ENCODE measurements at regions not wholly inside any gene's neighbourhood (a gene's known extent, or its start where the extent isn't known, plus 50 kb on each side); places are given as distances from the start of the nearest gene placed in this dataset.

- no peak overlapping the region for H3K4me3 ChIP-seq
- peak overlapping the region; percentile 2; the same call in 1 of the 2 replicates for H3K27ac ChIP-seq
- peak; percentile 16 to 68 for DNase-seq
- H3K27me3 ChIP-seq = no peaks in the 10 kb centered on the region
- no peaks in the 10 kb centered on the region for H3K36me3 ChIP-seq
- H3K4me1 ChIP-seq = peaks cover 13% of the 10 kb centered on the region
- no peaks in the 10 kb centered on the region; the same call in 1 of the 2 replicates for H3K9me3 ChIP-seq (replicated peaks)
Observed at GRCh38 chr11:28472904-28473303, 364.7 kb downstream of the METTL15 start.

GRCh38 chr11:28471537-28471936 lies 363.3 kb downstream of the METTL15 start:
- H3K27me3 ChIP-seq = no peaks in the 10 kb centered on the region
- H3K36me3 ChIP-seq = no peaks in the 10 kb centered on the region
- H3K9me3 ChIP-seq (replicated peaks) = no peaks in the 10 kb centered on the region
- no peak for DNase-seq
- H3K4me3 ChIP-seq = no peak overlapping the region
- peaks cover 13% of the 10 kb centered on the region for H3K4me1 ChIP-seq
- H3K27ac ChIP-seq = no peak overlapping the region

- no peak overlapping the region for H3K4me3 ChIP-seq
- H3K27me3 ChIP-seq = no peaks in the 10 kb centered on the region
- no peak overlapping the region for H3K27ac ChIP-seq
- H3K36me3 ChIP-seq = no peaks in the 10 kb centered on the region
- no peaks in the 10 kb centered on the region for H3K9me3 ChIP-seq (replicated peaks)
- DNase-seq = no peak
- peaks cover 13% of the 10 kb centered on the region for H3K4me1 ChIP-seq
Observed at GRCh38 chr11:28470180-28470579, 362.0 kb downstream of the METTL15 start.

GRCh38 chr11:28466506-28466905 lies 358.3 kb downstream of the METTL15 start:
- no peaks in the 10 kb centered on the region for H3K27me3 ChIP-seq
- no peak overlapping the region for H3K4me3 ChIP-seq
- DNase-seq = no peak
- no peaks in the 10 kb centered on the region for H3K36me3 ChIP-seq
- no peak overlapping the region for H3K27ac ChIP-seq
- peaks cover 5% of the 10 kb centered on the region; the same call in 1 of the 2 replicates for H3K4me1 ChIP-seq
- no peaks in the 10 kb centered on the region for H3K9me3 ChIP-seq (replicated peaks)

GRCh38 chr11:28464252-28464867 lies 356.2 kb downstream of the METTL15 start:
- Histone ChIP-seq H3K27ac (no peak overlapping the region), H3K4me3 (no peak overlapping the region), H3K4me1 (peaks cover 5% of the 10 kb centered on the region; the same call in 1 of the 2 replicates), H3K27me3 (no peaks in the 10 kb centered on the region), H3K9me3 (replicated peaks) (no peaks in the 10 kb centered on the region), H3K36me3 (no peaks in the 10 kb centered on the region)
- no peak for DNase-seq

- H3K27ac ChIP-seq = no peak overlapping the region
Observed at GRCh38 chr11:28463826-28464225, 355.6 kb downstream of the METTL15 start.

GRCh38 chr11:28461846-28462245 lies 353.7 kb downstream of the METTL15 start:
- H3K9me3 ChIP-seq (replicated peaks) = no peaks in the 10 kb centered on the region
- no peak overlapping the region for H3K27ac ChIP-seq
- no peaks in the 10 kb centered on the region for H3K36me3 ChIP-seq
- H3K4me3 ChIP-seq = no peak overlapping the region
- no peaks in the 10 kb centered on the region for H3K27me3 ChIP-seq
- no peak for DNase-seq
- H3K4me1 ChIP-seq = peaks cover 5% of the 10 kb centered on the region; the same call in 1 of the 2 replicates

More at GRCh38 chr11:28463826-28464225, 355.6 kb downstream of the METTL15 start:
- Histone ChIP-seq H3K4me3 (no peak overlapping the region), H3K27me3 (no peaks in the 10 kb centered on the region), H3K9me3 (replicated peaks) (no peaks in the 10 kb centered on the region), H3K4me1 (peaks cover 5% of the 10 kb centered on the region; the same call in 1 of the 2 replicates), H3K36me3 (no peaks in the 10 kb centered on the region)
- no peak for DNase-seq

GRCh38 chr11:28461338-28461737 lies 353.1 kb downstream of the METTL15 start:
- no peaks in the 10 kb centered on the region for H3K36me3 ChIP-seq
- H3K4me1 ChIP-seq = peaks cover 5% of the 10 kb centered on the region; the same call in 1 of the 2 replicates
- H3K9me3 ChIP-seq (replicated peaks) = no peaks in the 10 kb centered on the region
- no peak for DNase-seq
- H3K27me3 ChIP-seq = no peaks in the 10 kb centered on the region
- no peak overlapping the region for H3K27ac ChIP-seq
- no peak overlapping the region for H3K4me3 ChIP-seq

- peaks cover 5% of the 10 kb centered on the region; the same call in 1 of the 2 replicates for H3K4me1 ChIP-seq
- no peak overlapping the region for H3K27ac ChIP-seq
- H3K27me3 ChIP-seq = no peaks in the 10 kb centered on the region
- no peak for DNase-seq
- no peaks in the 10 kb centered on the region for H3K9me3 ChIP-seq (replicated peaks)
- H3K4me3 ChIP-seq = no peak overlapping the region
- no peaks in the 10 kb centered on the region for H3K36me3 ChIP-seq
Observed at GRCh38 chr11:28460348-28460747, 352.2 kb downstream of the METTL15 start.

GRCh38 chr11:28459912-28460311 lies 351.7 kb downstream of the METTL15 start:
- Histone ChIP-seq H3K4me1 (peaks cover 5% of the 10 kb centered on the region; the same call in 1 of the 2 replicates), H3K27ac (no peak overlapping the region), H3K9me3 (replicated peaks) (no peaks in the 10 kb centered on the region), H3K27me3 (no peaks in the 10 kb centered on the region), H3K4me3 (no peak overlapping the region), H3K36me3 (no peaks in the 10 kb centered on the region)
- no peak for DNase-seq

GRCh38 chr11:28457481-28458065 lies 349.4 kb downstream of the METTL15 start:
- no peak overlapping the region for H3K27ac ChIP-seq
- no peak overlapping the region for H3K4me3 ChIP-seq
- H3K27me3 ChIP-seq = no peaks in the 10 kb centered on the region
- H3K4me1 ChIP-seq = no peaks in the 10 kb centered on the region
- H3K36me3 ChIP-seq = no peaks in the 10 kb centered on the region
- no peaks in the 10 kb centered on the region for H3K9me3 ChIP-seq (replicated peaks)
- DNase-seq = no peak

GRCh38 chr11:28448186-28448585 lies 340.0 kb downstream of the METTL15 start:
- H3K4me3 ChIP-seq = no peak overlapping the region
- no peak overlapping the region for H3K27ac ChIP-seq
- no peak for DNase-seq
- no peaks in the 10 kb centered on the region for H3K9me3 ChIP-seq (replicated peaks)
- no peaks in the 10 kb centered on the region for H3K4me1 ChIP-seq
- no peaks in the 10 kb centered on the region for H3K27me3 ChIP-seq
- H3K36me3 ChIP-seq = no peaks in the 10 kb centered on the region

- Histone ChIP-seq H3K27me3 (no peaks in the 10 kb centered on the region), H3K36me3 (no peaks in the 10 kb centered on the region), H3K4me3 (no peak overlapping the region), H3K9me3 (replicated peaks) (no peaks in the 10 kb centered on the region), H3K27ac (no peak overlapping the region), H3K4me1 (no peaks in the 10 kb centered on the region)
- no peak for DNase-seq
Observed at GRCh38 chr11:28447226-28447625, 339.0 kb downstream of the METTL15 start.

GRCh38 chr11:28442131-28442530 lies 333.9 kb downstream of the METTL15 start:
- no peak overlapping the region for H3K27ac ChIP-seq

GRCh38 chr11:28439403-28439802 lies 331.2 kb downstream of the METTL15 start:
- H3K9me3 ChIP-seq (replicated peaks) = no peaks in the 10 kb centered on the region
- H3K27ac ChIP-seq = no peak overlapping the region
- no peaks in the 10 kb centered on the region for H3K36me3 ChIP-seq
- no peak overlapping the region for H3K4me3 ChIP-seq
- DNase-seq = no peak
- no peaks in the 10 kb centered on the region for H3K4me1 ChIP-seq
- H3K27me3 ChIP-seq = no peaks in the 10 kb centered on the region

More at GRCh38 chr11:28442131-28442530, 333.9 kb downstream of the METTL15 start:
- Histone ChIP-seq H3K4me3 (no peak overlapping the region), H3K36me3 (no peaks in the 10 kb centered on the region), H3K9me3 (replicated peaks) (no peaks in the 10 kb centered on the region), H3K4me1 (no peaks in the 10 kb centered on the region), H3K27me3 (no peaks in the 10 kb centered on the region)
- DNase-seq = no peak

- no peak for DNase-seq
- peaks cover 3% of the 10 kb centered on the region for H3K4me1 ChIP-seq
Observed at GRCh38 chr11:28420099-28420498, 311.9 kb downstream of the METTL15 start.

More at GRCh38 chr11:28420099-28420498, 311.9 kb downstream of the METTL15 start:
- no peak overlapping the region for H3K4me3 ChIP-seq
- H3K9me3 ChIP-seq (replicated peaks) = no peaks in the 10 kb centered on the region
- no peaks in the 10 kb centered on the region for H3K36me3 ChIP-seq
- no peak overlapping the region for H3K27ac ChIP-seq
- no peaks in the 10 kb centered on the region for H3K27me3 ChIP-seq
